ENCODE measurements at regions not wholly inside any gene's neighbourhood (a gene's known extent, or its start where the extent isn't known, plus 50 kb on each side); places are given as distances from the start of the nearest gene placed in this dataset.
A peak's percentile ranks its signal among the peaks of the same experiment; 100 is the strongest.

- no peak for DNase-seq (ENCODE audit: extremely low spot score)
- H3K4me3 ChIP-seq: no peak overlapping the region
- intact Hi-C loops (cut with DNase I): no loop called here
- no peaks in the 10 kb centered on the region for H3K27me3 ChIP-seq
- H3K36me3 ChIP-seq: no peaks in the 10 kb centered on the region
- peaks cover 15 to 16% (median 15%) of the 10 kb centered on the region in 4 donors for H3K4me1 ChIP-seq
- TF ChIP-seq POLR2AphosphoS5 (IDR thresholded peaks at IDR 0.05) (no peak), EP300 (IDR thresholded peaks at IDR 0.05) (no peak), POLR2A (IDR thresholded peaks at IDR 0.05; ENCODE audit: low read depth) (no peak), CTCF (IDR thresholded peaks at IDR 0.05) (no peak)
- no peak overlapping the region for H3K27ac ChIP-seq (replicated peaks in 1 of 4)
- 50% methylated on average over 6 of the region's 6 CpGs for WGBS
- H3K9me3 ChIP-seq: peaks cover 0 to 9% (median 7%) of the 10 kb centered on the region in 4 donors
These were observed 87.9 kb upstream of the ITGA6 start for GRCh38 chr2:172339371-172340010.

DNA sequence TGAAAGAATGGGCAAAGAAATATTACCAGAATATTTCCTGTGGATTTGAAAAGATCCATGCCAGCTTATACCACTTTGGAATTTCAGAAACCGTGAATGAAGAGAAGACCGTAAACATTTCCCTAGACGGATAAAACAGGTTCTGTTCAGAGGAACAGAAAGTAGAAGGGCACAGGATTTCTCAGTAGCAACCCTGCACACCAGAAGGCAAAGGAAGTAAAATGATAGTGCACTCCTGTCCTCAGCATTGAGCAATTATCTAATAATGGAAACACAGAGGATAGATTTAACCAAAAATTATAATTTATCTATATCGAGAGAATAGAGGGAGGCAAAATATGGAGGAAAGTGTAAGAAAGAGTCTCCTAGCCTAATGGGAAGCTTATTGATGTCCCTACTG is 87.0 kb upstream of the ITGA6 start:
- no peak for DNase-seq (ENCODE audit: extremely low spot score)
- H3K4me3 ChIP-seq: peak overlapping the region in 1 of 4 donors; percentile 24
- peaks cover 12 to 16% (median 15%) of the 10 kb centered on the region in 4 donors for H3K4me1 ChIP-seq
- intact Hi-C loops (cut with DNase I): no loop called here
- H3K27ac ChIP-seq (replicated peaks in 1 of 4): peak overlapping the region in 2 of 4 donors; percentile 11 to 14
- H3K36me3 ChIP-seq: no peaks in the 10 kb centered on the region
- TF ChIP-seq POLR2A (IDR thresholded peaks at IDR 0.05; ENCODE audit: low read depth) (no peak), EP300 (IDR thresholded peaks at IDR 0.05) (no peak), POLR2AphosphoS5 (IDR thresholded peaks at IDR 0.05) (no peak), CTCF (IDR thresholded peaks at IDR 0.05) (no peak)
- H3K27me3 ChIP-seq: no peaks in the 10 kb centered on the region
- H3K9me3 ChIP-seq: peaks cover 0 to 14% (median 8%) of the 10 kb centered on the region in 4 donors
- whole genome bisulfite sequencing: 32% methylated on average over 4 of the region's 4 CpGs

DNA sequence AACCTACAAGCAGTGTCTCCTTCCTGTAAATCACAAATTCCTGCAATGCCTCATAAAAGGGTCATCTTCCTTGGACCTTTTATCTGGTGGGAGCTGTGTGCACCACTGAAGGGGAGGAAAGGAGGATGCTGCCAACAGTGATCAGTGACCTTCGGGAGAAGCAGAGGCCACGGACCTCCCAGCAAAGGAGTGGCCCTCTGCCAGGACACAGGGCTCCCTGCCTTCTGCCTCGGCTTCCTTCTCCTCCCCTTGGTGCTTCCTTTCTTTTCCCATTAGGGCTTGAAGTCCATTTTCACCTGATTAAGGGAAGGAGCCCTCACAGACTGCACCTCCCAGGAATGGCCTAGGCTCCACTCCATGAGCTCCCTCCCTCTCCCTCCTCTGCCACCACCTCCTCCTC is 85.3 kb upstream of the ITGA6 start:
- Histone ChIP-seq H3K36me3 (no peaks in the 10 kb centered on the region), H3K27me3 (no peaks in the 10 kb centered on the region), H3K4me3 (no peak overlapping the region), H3K9me3 (peaks cover 0 to 14% (median 8%) of the 10 kb centered on the region in 4 donors), H3K27ac (replicated peaks in 1 of 4) (no peak overlapping the region), H3K4me1 (peaks cover 8 to 16% (median 15%) of the 10 kb centered on the region in 4 donors)
- WGBS: 52% methylated on average over 3 of the region's 3 CpGs
- intact Hi-C loops (cut with DNase I): no loop called here
- no peak for DNase-seq (ENCODE audit: extremely low spot score)
- TF ChIP-seq POLR2A (IDR thresholded peaks at IDR 0.05; ENCODE audit: low read depth): no peak
- TF ChIP-seq POLR2AphosphoS5 (IDR thresholded peaks at IDR 0.05): no peak
- no peak for TF ChIP-seq CTCF (IDR thresholded peaks at IDR 0.05)
- TF ChIP-seq EP300 (IDR thresholded peaks at IDR 0.05): no peak

- TF ChIP-seq POLR2A (IDR thresholded peaks at IDR 0.05; ENCODE audit: low read depth) (no peak), POLR2AphosphoS5 (IDR thresholded peaks at IDR 0.05) (no peak), EP300 (IDR thresholded peaks at IDR 0.05) (no peak), CTCF (IDR thresholded peaks at IDR 0.05) (no peak)
- no peak overlapping the region for H3K27ac ChIP-seq (replicated peaks in 1 of 4)
- H3K9me3 ChIP-seq: peaks cover 0 to 18% (median 10%) of the 10 kb centered on the region in 4 donors
- WGBS: 90% methylated on average over 3 of the region's 3 CpGs
- peaks cover 8 to 16% (median 15%) of the 10 kb centered on the region in 4 donors for H3K4me1 ChIP-seq
- H3K4me3 ChIP-seq: no peak overlapping the region
- no peaks in the 10 kb centered on the region for H3K27me3 ChIP-seq
- H3K36me3 ChIP-seq: no peaks in the 10 kb centered on the region
- intact Hi-C loops (cut with DNase I): no loop called here
- no peak for DNase-seq (ENCODE audit: extremely low spot score)
These were observed 84.8 kb upstream of the ITGA6 start for GRCh38 chr2:172342611-172343010.

- Histone ChIP-seq H3K27me3 (no peaks in the 10 kb centered on the region), H3K9me3 (peaks cover 0 to 23% (median 12%) of the 10 kb centered on the region in 4 donors), H3K27ac (replicated peaks in 1 of 4) (no peak overlapping the region), H3K4me3 (no peak overlapping the region), H3K36me3 (no peaks in the 10 kb centered on the region), H3K4me1 (peaks cover 8 to 15% (median 15%) of the 10 kb centered on the region in 4 donors)
- whole genome bisulfite sequencing: 93% methylated on average over 2 of the region's 2 CpGs
- DNase-seq (ENCODE audit: extremely low spot score): no peak
- intact Hi-C loops (cut with DNase I): no loop called here
- TF ChIP-seq CTCF (IDR thresholded peaks at IDR 0.05) (no peak), POLR2AphosphoS5 (IDR thresholded peaks at IDR 0.05) (no peak), EP300 (IDR thresholded peaks at IDR 0.05) (no peak), POLR2A (IDR thresholded peaks at IDR 0.05; ENCODE audit: low read depth) (no peak)
These were observed 83.2 kb upstream of the ITGA6 start for GRCh38 chr2:172344159-172344558.
